ENCODE measurements at regions not wholly inside any gene's neighbourhood (a gene's known extent, or its start where the extent isn't known, plus 50 kb on each side); places are given as distances from the start of the nearest gene placed in this dataset.

- H3K9me3 ChIP-seq (ENCODE audit: control insufficient read depth in 1 of 2, low read length in 2 of 2): no peaks in the 10 kb centered on the region
- Mint-ChIP-seq H3K4me3 (no peak overlapping the region), H3K9me3 (no peaks in the 10 kb centered on the region), H3K36me3 (no peaks in the 10 kb centered on the region), H3K27ac (no peak overlapping the region), H3K27me3 (no peaks in the 10 kb centered on the region), H3K4me1 (no peaks in the 10 kb centered on the region)
- H3K4me1 ChIP-seq (ENCODE audit: insufficient read depth, low read length): no peaks in the 10 kb centered on the region
- DNase-seq: no peak
- no peak overlapping the region for H3K4me3 ChIP-seq (ENCODE audit: low read length in 2 of 2)
- H3K27ac ChIP-seq (ENCODE audit: low read depth, low read length): no peak overlapping the region
- CTCF ChIA-PET (ENCODE audit: partially characterized antibody): no interaction called here
- POLR2A ChIA-PET (ENCODE audit: partially characterized antibody): no interaction called here
- H3K27me3 ChIP-seq (ENCODE audit: insufficient read depth, low read length): no peaks in the 10 kb centered on the region
- intact Hi-C loops (cut with micrococcal nuclease): no loop called here
- no peaks in the 10 kb centered on the region for H3K36me3 ChIP-seq (ENCODE audit: insufficient read depth, low read length)
These were observed 140.8 kb upstream of the SETBP1 start for GRCh38 chr18:44539926-44540325.

- Histone ChIP-seq H3K36me3 (ENCODE audit: insufficient read depth, low read length) (no peaks in the 10 kb centered on the region), H3K27me3 (ENCODE audit: insufficient read depth, low read length) (no peaks in the 10 kb centered on the region), H3K9me3 (ENCODE audit: control insufficient read depth in 1 of 2, low read length in 2 of 2) (no peaks in the 10 kb centered on the region), H3K4me3 (ENCODE audit: low read length in 2 of 2) (no peak overlapping the region), H3K4me1 (ENCODE audit: insufficient read depth, low read length) (no peaks in the 10 kb centered on the region), H3K27ac (ENCODE audit: low read depth, low read length) (no peak overlapping the region)
- no peak overlapping the region for H3K4me3 Mint-ChIP-seq
- no peaks in the 10 kb centered on the region for H3K36me3 Mint-ChIP-seq
- H3K27me3 Mint-ChIP-seq: no peaks in the 10 kb centered on the region
- H3K27ac Mint-ChIP-seq: no peak overlapping the region
- ChIA-PET CTCF (ENCODE audit: partially characterized antibody) (no interaction called here), POLR2A (ENCODE audit: partially characterized antibody) (no interaction called here)
- H3K4me1 Mint-ChIP-seq: no peaks in the 10 kb centered on the region
- no peaks in the 10 kb centered on the region for H3K9me3 Mint-ChIP-seq
- DNase-seq: no peak
- intact Hi-C loops (cut with micrococcal nuclease): no loop called here
These were observed 139.5 kb upstream of the SETBP1 start for GRCh38 chr18:44541159-44541558.

GRCh38 chr18:44541781-44542180, 138.9 kb upstream of the SETBP1 start:
- H3K9me3 Mint-ChIP-seq: no peaks in the 10 kb centered on the region
- CTCF ChIA-PET (ENCODE audit: partially characterized antibody): no interaction called here
- no peak overlapping the region for H3K4me3 Mint-ChIP-seq
- H3K27me3 ChIP-seq (ENCODE audit: insufficient read depth, low read length): no peaks in the 10 kb centered on the region
- H3K4me1 ChIP-seq (ENCODE audit: insufficient read depth, low read length): no peaks in the 10 kb centered on the region
- no peaks in the 10 kb centered on the region for H3K36me3 ChIP-seq (ENCODE audit: insufficient read depth, low read length)
- no peaks in the 10 kb centered on the region for H3K27me3 Mint-ChIP-seq
- H3K4me3 ChIP-seq (ENCODE audit: low read length in 2 of 2): no peak overlapping the region
- no peak overlapping the region for H3K27ac ChIP-seq (ENCODE audit: low read depth, low read length)
- DNase-seq: no peak
- POLR2A ChIA-PET (ENCODE audit: partially characterized antibody): no interaction called here
- H3K27ac Mint-ChIP-seq: no peak overlapping the region
- no peaks in the 10 kb centered on the region for H3K36me3 Mint-ChIP-seq
- intact Hi-C loops (cut with micrococcal nuclease): no loop called here
- H3K9me3 ChIP-seq (ENCODE audit: control insufficient read depth in 1 of 2, low read length in 2 of 2): no peaks in the 10 kb centered on the region
- H3K4me1 Mint-ChIP-seq: no peaks in the 10 kb centered on the region

- Histone ChIP-seq H3K9me3 (ENCODE audit: control insufficient read depth in 1 of 2, low read length in 2 of 2) (no peaks in the 10 kb centered on the region), H3K27me3 (ENCODE audit: insufficient read depth, low read length) (no peaks in the 10 kb centered on the region), H3K36me3 (ENCODE audit: insufficient read depth, low read length) (no peaks in the 10 kb centered on the region), H3K4me3 (ENCODE audit: low read length in 2 of 2) (no peak overlapping the region), H3K4me1 (ENCODE audit: insufficient read depth, low read length) (no peaks in the 10 kb centered on the region), H3K27ac (ENCODE audit: low read depth, low read length) (no peak overlapping the region)
- H3K27ac Mint-ChIP-seq: no peak overlapping the region
- intact Hi-C loops (cut with micrococcal nuclease): no loop called here
- no peak for DNase-seq
- H3K4me1 Mint-ChIP-seq: no peaks in the 10 kb centered on the region
- no peaks in the 10 kb centered on the region for H3K27me3 Mint-ChIP-seq
- no peak overlapping the region for H3K4me3 Mint-ChIP-seq
- CTCF ChIA-PET (ENCODE audit: partially characterized antibody): no interaction called here
- H3K36me3 Mint-ChIP-seq: no peaks in the 10 kb centered on the region
- POLR2A ChIA-PET (ENCODE audit: partially characterized antibody): no interaction called here
- H3K9me3 Mint-ChIP-seq: no peaks in the 10 kb centered on the region
These were observed 137.3 kb upstream of the SETBP1 start for GRCh38 chr18:44543387-44543786.

GRCh38 chr18:44545359-44545985, 135.2 kb upstream of the SETBP1 start:
- H3K9me3 ChIP-seq (ENCODE audit: control insufficient read depth in 1 of 2, low read length in 2 of 2): no peaks in the 10 kb centered on the region
- H3K4me1 Mint-ChIP-seq: no peaks in the 10 kb centered on the region
- H3K27me3 Mint-ChIP-seq: no peaks in the 10 kb centered on the region
- no peak overlapping the region for H3K27ac ChIP-seq (ENCODE audit: low read depth, low read length)
- no peak for DNase-seq
- no peaks in the 10 kb centered on the region for H3K27me3 ChIP-seq (ENCODE audit: insufficient read depth, low read length)
- H3K36me3 Mint-ChIP-seq: no peaks in the 10 kb centered on the region
- intact Hi-C loops (cut with micrococcal nuclease): no loop called here
- H3K9me3 Mint-ChIP-seq: no peaks in the 10 kb centered on the region
- ChIA-PET POLR2A (ENCODE audit: partially characterized antibody) (no interaction called here), CTCF (ENCODE audit: partially characterized antibody) (no interaction called here)
- no peak overlapping the region for H3K4me3 Mint-ChIP-seq
- no peaks in the 10 kb centered on the region for H3K4me1 ChIP-seq (ENCODE audit: insufficient read depth, low read length)
- H3K36me3 ChIP-seq (ENCODE audit: insufficient read depth, low read length): no peaks in the 10 kb centered on the region
- H3K27ac Mint-ChIP-seq: no peak overlapping the region
- H3K4me3 ChIP-seq (ENCODE audit: low read length in 2 of 2): no peak overlapping the region

GRCh38 chr18:44546954-44547353, 133.7 kb upstream of the SETBP1 start:
- H3K9me3 ChIP-seq (ENCODE audit: control insufficient read depth in 1 of 2, low read length in 2 of 2): no peaks in the 10 kb centered on the region
- CTCF ChIA-PET (ENCODE audit: partially characterized antibody): no interaction called here
- DNase-seq: no peak
- Mint-ChIP-seq H3K9me3 (no peaks in the 10 kb centered on the region), H3K4me1 (no peaks in the 10 kb centered on the region), H3K36me3 (no peaks in the 10 kb centered on the region), H3K27me3 (no peaks in the 10 kb centered on the region), H3K4me3 (no peak overlapping the region), H3K27ac (no peak overlapping the region)
- H3K27ac ChIP-seq (ENCODE audit: low read depth, low read length): no peak overlapping the region
- no peaks in the 10 kb centered on the region for H3K4me1 ChIP-seq (ENCODE audit: insufficient read depth, low read length)
- H3K27me3 ChIP-seq (ENCODE audit: insufficient read depth, low read length): no peaks in the 10 kb centered on the region
- no peaks in the 10 kb centered on the region for H3K36me3 ChIP-seq (ENCODE audit: insufficient read depth, low read length)
- POLR2A ChIA-PET (ENCODE audit: partially characterized antibody): no interaction called here
- H3K4me3 ChIP-seq (ENCODE audit: low read length in 2 of 2): no peak overlapping the region
- intact Hi-C loops (cut with micrococcal nuclease): no loop called here

GRCh38 chr18:44548291-44549221, 132.1 kb upstream of the SETBP1 start:
- Mint-ChIP-seq H3K4me3 (no peak overlapping the region), H3K36me3 (no peaks in the 10 kb centered on the region), H3K27ac (no peak overlapping the region), H3K9me3 (no peaks in the 10 kb centered on the region), H3K27me3 (no peaks in the 10 kb centered on the region), H3K4me1 (no peaks in the 10 kb centered on the region)
- CTCF ChIA-PET (ENCODE audit: partially characterized antibody): no interaction called here
- Histone ChIP-seq H3K27ac (ENCODE audit: low read depth, low read length) (no peak overlapping the region), H3K4me1 (ENCODE audit: insufficient read depth, low read length) (no peaks in the 10 kb centered on the region), H3K9me3 (ENCODE audit: control insufficient read depth in 1 of 2, low read length in 2 of 2) (no peaks in the 10 kb centered on the region), H3K36me3 (ENCODE audit: insufficient read depth, low read length) (no peaks in the 10 kb centered on the region), H3K4me3 (ENCODE audit: low read length in 2 of 2) (no peak overlapping the region), H3K27me3 (ENCODE audit: insufficient read depth, low read length) (no peaks in the 10 kb centered on the region)
- intact Hi-C loops (cut with micrococcal nuclease): no loop called here
- POLR2A ChIA-PET (ENCODE audit: partially characterized antibody): no interaction called here
- no peak for DNase-seq

All from CD4-positive, alpha-beta memory T cell (primary cell).